ENCODE measurements at regions not wholly inside any gene's neighbourhood (a gene's known extent, or its start where the extent isn't known, plus 50 kb on each side); places are given as distances from the start of the nearest gene placed in this dataset.

DNA sequence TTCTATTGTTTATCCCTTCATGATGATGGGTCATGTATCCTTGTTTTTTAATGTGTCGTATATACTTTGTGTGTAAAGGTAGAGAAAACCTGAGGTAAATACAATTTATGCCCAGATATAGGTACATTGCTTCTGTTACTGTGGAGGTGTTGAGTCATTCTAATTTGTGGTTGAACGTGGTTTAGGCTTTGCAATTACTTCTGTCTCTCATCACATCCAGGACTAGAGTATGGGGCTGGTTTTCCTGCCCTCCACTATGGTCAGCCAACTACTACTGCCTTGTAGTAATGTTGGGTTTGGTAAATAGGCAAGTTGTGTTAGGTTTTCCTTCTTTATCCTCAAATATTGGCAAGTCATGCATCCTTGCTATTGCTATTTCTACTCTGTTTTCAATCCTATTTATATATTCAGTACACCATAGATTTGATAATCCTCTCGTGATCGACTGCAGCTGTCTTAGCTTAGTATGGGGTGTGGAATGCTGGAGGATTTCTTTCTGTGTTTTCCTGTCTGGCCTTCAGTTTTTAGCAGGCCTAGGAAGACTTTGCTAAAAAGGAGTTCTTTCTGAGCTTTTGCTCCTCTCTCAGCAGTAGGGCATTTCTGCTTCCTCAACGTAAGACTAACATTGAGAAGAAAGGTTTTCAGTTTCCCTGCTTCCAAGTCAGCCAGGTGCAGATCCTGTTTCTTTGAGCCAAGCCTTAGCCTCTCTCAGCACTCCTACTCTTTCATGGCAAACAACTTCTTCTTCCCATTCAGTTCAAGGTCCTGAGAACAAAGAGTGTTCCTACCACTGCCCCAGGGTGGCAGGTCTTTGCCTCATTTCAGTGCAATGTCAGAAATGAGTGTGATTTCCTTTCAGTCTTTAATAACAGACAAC, 844.4 kb upstream of the CDH18 start:
- TF ChIP-seq, protein P1, sequence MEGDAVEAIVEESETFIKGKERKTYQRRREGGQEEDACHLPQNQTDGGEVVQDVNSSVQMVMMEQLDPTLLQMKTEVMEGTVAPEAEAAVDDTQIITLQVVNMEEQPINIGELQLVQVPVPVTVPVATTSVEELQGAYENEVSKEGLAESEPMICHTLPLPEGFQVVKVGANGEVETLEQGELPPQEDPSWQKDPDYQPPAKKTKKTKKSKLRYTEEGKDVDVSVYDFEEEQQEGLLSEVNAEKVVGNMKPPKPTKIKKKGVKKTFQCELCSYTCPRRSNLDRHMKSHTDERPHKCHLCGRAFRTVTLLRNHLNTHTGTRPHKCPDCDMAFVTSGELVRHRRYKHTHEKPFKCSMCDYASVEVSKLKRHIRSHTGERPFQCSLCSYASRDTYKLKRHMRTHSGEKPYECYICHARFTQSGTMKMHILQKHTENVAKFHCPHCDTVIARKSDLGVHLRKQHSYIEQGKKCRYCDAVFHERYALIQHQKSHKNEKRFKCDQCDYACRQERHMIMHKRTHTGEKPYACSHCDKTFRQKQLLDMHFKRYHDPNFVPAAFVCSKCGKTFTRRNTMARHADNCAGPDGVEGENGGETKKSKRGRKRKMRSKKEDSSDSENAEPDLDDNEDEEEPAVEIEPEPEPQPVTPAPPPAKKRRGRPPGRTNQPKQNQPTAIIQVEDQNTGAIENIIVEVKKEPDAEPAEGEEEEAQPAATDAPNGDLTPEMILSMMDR (conservative IDR thresholded peaks at IDR 0.05), result no peak
- TF ChIP-seq ZFX (IDR thresholded peaks at IDR 0.05), result no peak
